Transverse colon (tissue), 4 donors: ENCODE measurements at regions not wholly inside any gene's neighbourhood (a gene's known extent, or its start where the extent isn't known, plus 50 kb on each side); places are given as distances from the start of the nearest gene placed in this dataset.

Source experiments
- DNase-seq: peaks from one replicate; pipeline ENCODE4 v3.0.0-alpha.2; 2019
- H3K27ac ChIP-seq, 4 donors: fragments of 200-600 bp; sonication (generic); 2 replicates each; pipeline ENCODE4 v1.5.1; 2016 to 2018; ENCODE audit warnings: inconsistent platforms in 4 of 4
- H3K27me3 ChIP-seq: fragments of 200-600 bp; sonication (generic); 2 replicates; pipeline ENCODE4 v1.5.1; 2017; ENCODE audit warnings: inconsistent platforms
- H3K36me3 ChIP-seq, 4 donors: fragments of 200-600 bp; sonication (generic); 2 replicates each; pipeline ENCODE4 v1.5.1; 2017 to 2019; ENCODE audit warnings: inconsistent platforms in 4 of 4
- H3K4me1 ChIP-seq, 4 donors: fragments of 200-600 bp; sonication (generic); 2 replicates each; pipeline ENCODE4 v1.5.1; 2017 to 2020; ENCODE audit warnings: inconsistent platforms in 4 of 4
- H3K4me3 ChIP-seq, 4 donors: fragments of 200-600 bp; sonication (generic); 1 replicate in 1 of 4; 2 replicates in 3 of 4; pipeline versions ENCODE4 v1.5.1 to v1.6.1; 2017 to 2019; ENCODE audit warnings: inconsistent platforms in 4 of 4
- H3K9me3 ChIP-seq, 2 donors: fragments of 200-600 bp; sonication (generic); 2 replicates each; pipeline ENCODE4 v1.5.1; 2017 to 2019; ENCODE audit warnings: inconsistent platforms in 2 of 2
- EP300 ChIP-seq: sonication (generic); formaldehyde crosslinking; IDR thresholded peaks from one replicate; pipeline ENCODE4 v1.6.1; 2017; ENCODE audit warnings: antibody characterized with exemption, low read depth
- POLR2A ChIP-seq: fragments of 450-650 bp; IDR thresholded peaks from one replicate; pipeline ENCODE4 v1.6.1; 2016; ENCODE audit warnings: antibody characterized with exemption, mild to moderate bottlenecking, moderate library complexity
- POLR2AphosphoS5 ChIP-seq, 3 donors: sonication (generic); formaldehyde crosslinking; IDR thresholded peaks; one replicate each; pipeline ENCODE4 v1.6.1; 2016; ENCODE audit warnings: antibody characterized with exemption in 3 of 3
- WGBS, 2 donors: methylation state at CpG; one replicate each; pipeline ENCODE4 v1.1.5; 2018; ENCODE audit warnings: low coverage in 1 of 2; 5-methylcytosine and 5-hydroxymethylcytosine counted together
- in situ Hi-C, 4 donors: fragments of 200-750 bp; cut with MboI; loops; one replicate each; pipeline versions ENCODE4 v1.15.0 to v1.15.1; 2017; ENCODE audit warnings: low sequenced_read_pairs in 3 of 4, low pct_ligation_motif_present in 1 of 4, low pct_unique_long_range_greater_than_20kb in 1 of 4
- intact Hi-C: fragments of 100-400 bp; cut with DNase I; formaldehyde crosslinking; loops from one replicate; pipeline ENCODE4 v1.15.1; 2023; ENCODE audit warnings: low total_unique reads
- TF ChIP-seq, protein P1 (sequence below), 5 experiments: fragments of 200-600 bp in 3 of 5; fragments of 450-650 bp in 2 of 5; sonication (generic) in 3 of 5; IDR thresholded peaks; 1 replicate in 2 of 5; 2 replicates in 3 of 5; pipeline ENCODE4 v1.5.1; 2016 to 2017; ENCODE audit warnings: antibody characterized with exemption in 5 of 5, inconsistent platforms in 3 of 5, mild to moderate bottlenecking in 2 of 5, moderate library complexity in 1 of 5

GRCh38 chr2:105640246-105640645, 104.5 kb upstream of the NCK2 start:
- Histone ChIP-seq H3K27ac (no peak overlapping the region), H3K4me3 (no peak overlapping the region), H3K36me3 (no peaks in the 10 kb centered on the region), H3K27me3 (no peaks in the 10 kb centered on the region), H3K4me1 (peaks cover 0 to 17% (median 9%) of the 10 kb centered on the region in 4 donors), H3K9me3 (no peaks in the 10 kb centered on the region)
- DNase-seq: no peak
- TF ChIP-seq, protein P1, sequence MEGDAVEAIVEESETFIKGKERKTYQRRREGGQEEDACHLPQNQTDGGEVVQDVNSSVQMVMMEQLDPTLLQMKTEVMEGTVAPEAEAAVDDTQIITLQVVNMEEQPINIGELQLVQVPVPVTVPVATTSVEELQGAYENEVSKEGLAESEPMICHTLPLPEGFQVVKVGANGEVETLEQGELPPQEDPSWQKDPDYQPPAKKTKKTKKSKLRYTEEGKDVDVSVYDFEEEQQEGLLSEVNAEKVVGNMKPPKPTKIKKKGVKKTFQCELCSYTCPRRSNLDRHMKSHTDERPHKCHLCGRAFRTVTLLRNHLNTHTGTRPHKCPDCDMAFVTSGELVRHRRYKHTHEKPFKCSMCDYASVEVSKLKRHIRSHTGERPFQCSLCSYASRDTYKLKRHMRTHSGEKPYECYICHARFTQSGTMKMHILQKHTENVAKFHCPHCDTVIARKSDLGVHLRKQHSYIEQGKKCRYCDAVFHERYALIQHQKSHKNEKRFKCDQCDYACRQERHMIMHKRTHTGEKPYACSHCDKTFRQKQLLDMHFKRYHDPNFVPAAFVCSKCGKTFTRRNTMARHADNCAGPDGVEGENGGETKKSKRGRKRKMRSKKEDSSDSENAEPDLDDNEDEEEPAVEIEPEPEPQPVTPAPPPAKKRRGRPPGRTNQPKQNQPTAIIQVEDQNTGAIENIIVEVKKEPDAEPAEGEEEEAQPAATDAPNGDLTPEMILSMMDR (IDR thresholded peaks at IDR 0.05): no peak
- TF ChIP-seq EP300 (no peak), POLR2AphosphoS5 (IDR thresholded peaks at IDR 0.05) (no peak), POLR2A (no peak)
- intact Hi-C loops (no loop called here), in situ Hi-C loops (no loop called here)
- WGBS, 2 donors: 64 to 98% methylated on average over 4 of the region's 4 CpGs

DNA sequence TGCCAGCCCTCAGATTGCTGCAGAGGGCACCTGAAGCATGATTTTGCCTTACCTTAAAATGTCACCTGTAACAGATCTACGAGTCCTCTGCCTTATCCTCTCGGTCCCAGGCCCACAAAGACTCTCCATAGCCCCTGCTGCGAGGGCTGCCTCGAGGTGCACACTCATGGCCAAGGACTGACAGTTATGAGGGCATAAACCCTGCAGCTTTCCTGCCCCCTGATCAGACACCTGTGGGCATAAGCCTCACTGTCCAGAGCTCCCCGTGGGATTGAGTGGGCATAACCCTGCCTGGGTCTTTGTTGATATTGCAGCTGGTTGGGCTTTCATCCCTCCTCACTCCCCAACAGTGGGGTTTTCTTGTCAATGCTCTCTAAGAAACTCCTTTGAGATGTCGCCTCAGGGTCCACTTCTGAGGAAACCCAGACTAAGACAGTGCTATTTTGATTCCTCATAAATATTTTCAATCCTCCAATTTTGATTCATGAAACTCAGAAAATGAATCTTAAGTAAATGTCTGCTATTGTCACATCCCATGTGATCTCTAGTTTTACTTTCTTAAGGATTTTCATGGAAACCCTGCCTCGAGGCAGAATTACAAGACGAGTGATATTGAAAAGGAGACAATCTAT, 108.5 kb upstream of the NCK2 start:
- intact Hi-C loops: no loop called here
- no peaks in the 10 kb centered on the region for H3K9me3 ChIP-seq
- H3K4me1 ChIP-seq: no peaks in the 10 kb centered on the region
- 79 to 93% methylated on average over 3 to 8 of the region's 8 CpGs for WGBS, 2 donors
- DNase-seq: no peak
- TF ChIP-seq, protein P1 (IDR thresholded peaks at IDR 0.05): no peak
- no peak for TF ChIP-seq POLR2A
- no peak for TF ChIP-seq EP300
- TF ChIP-seq POLR2AphosphoS5 (IDR thresholded peaks at IDR 0.05): no peak
- H3K27me3 ChIP-seq: no peaks in the 10 kb centered on the region
- in situ Hi-C loops: no loop called here
- H3K4me3 ChIP-seq: no peak overlapping the region
- H3K36me3 ChIP-seq: no peaks in the 10 kb centered on the region
- no peak overlapping the region for H3K27ac ChIP-seq

DNA sequence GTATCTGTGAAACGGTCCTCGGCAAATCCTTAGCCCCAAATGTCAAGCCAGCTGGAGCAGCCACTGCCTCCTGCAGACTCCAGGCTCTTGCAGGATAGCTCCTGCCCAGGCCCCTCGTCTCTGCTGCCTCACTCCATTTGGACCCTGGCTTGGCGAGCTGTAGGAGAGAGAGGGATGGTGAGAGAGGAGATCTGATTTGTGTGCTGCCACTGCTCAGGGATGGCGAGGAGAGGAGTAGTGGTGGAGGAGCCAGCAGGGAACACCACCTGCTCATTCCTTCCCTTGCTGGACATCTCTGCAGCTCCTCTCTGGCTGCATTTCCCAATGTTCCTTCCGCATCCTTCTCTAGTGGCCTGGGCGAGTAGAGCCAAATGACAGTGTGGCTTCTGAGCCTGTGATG, 109.1 kb upstream of the NCK2 start:
- H3K27me3 ChIP-seq: no peaks in the 10 kb centered on the region
- no peak overlapping the region for H3K4me3 ChIP-seq
- no peaks in the 10 kb centered on the region for H3K36me3 ChIP-seq
- no peak overlapping the region for H3K27ac ChIP-seq
- no peak for TF ChIP-seq POLR2A
- TF ChIP-seq, protein P1 (IDR thresholded peaks at IDR 0.05): no peak
- no peak for TF ChIP-seq POLR2AphosphoS5 (IDR thresholded peaks at IDR 0.05)
- TF ChIP-seq EP300: no peak
- no peaks in the 10 kb centered on the region for H3K9me3 ChIP-seq
- no peaks in the 10 kb centered on the region for H3K4me1 ChIP-seq
- intact Hi-C loops: no loop called here
- WGBS, 2 donors: 81 to 90% methylated on average over 3 to 7 of the region's 7 CpGs
- no peak for DNase-seq
- in situ Hi-C loops: no loop called here

- 70 to 80% methylated on average over 7 of the region's 7 CpGs for WGBS, 2 donors
- Histone ChIP-seq H3K4me1 (no peaks in the 10 kb centered on the region), H3K9me3 (no peaks in the 10 kb centered on the region), H3K27me3 (no peaks in the 10 kb centered on the region), H3K36me3 (no peaks in the 10 kb centered on the region), H3K4me3 (no peak overlapping the region), H3K27ac (no peak overlapping the region)
- in situ Hi-C loops: no loop called here
- no peak for DNase-seq
- TF ChIP-seq EP300 (no peak), POLR2AphosphoS5 (IDR thresholded peaks at IDR 0.05) (no peak), POLR2A (no peak)
- TF ChIP-seq, protein P1 (IDR thresholded peaks at IDR 0.05): no peak
- intact Hi-C loops: no loop called here
These were observed 110.5 kb upstream of the NCK2 start for GRCh38 chr2:105634198-105634597.
